Activated T-helper 2 cell treated with anti-CD3 and anti-CD28 coated beads, Interferon-gamma antibody, Interleukin-2, Interleukin-4, amounts not matched to agents 10 μg/mL and 5 μg/mL and 100 μg/mL, durations not matched to agents 14 hours and 24 hours and 36 hours (primary cell): ENCODE measurements at regions not wholly inside any gene's neighbourhood (a gene's known extent, or its start where the extent isn't known, plus 50 kb on each side); places are given as distances from the start of the nearest gene placed in this dataset.

Experiments used
- DNase-seq: peaks from one replicate; pipeline ENCODE4 v3.0.0; 2021; ENCODE audit warnings: low spot score
- H3K27ac Mint-ChIP-seq: one replicate; pipeline ENCODE4 v1.8.0; 2021; ENCODE audit warnings: mixed read lengths
- H3K27me3 Mint-ChIP-seq: one replicate; pipeline ENCODE4 v1.8.0; 2021; ENCODE audit warnings: low read depth, mixed read lengths
- H3K36me3 Mint-ChIP-seq: one replicate; pipeline ENCODE4 v1.8.0; 2021; ENCODE audit warnings: low read depth, mixed read lengths
- H3K4me1 Mint-ChIP-seq: one replicate; pipeline ENCODE4 v1.8.0; 2021; ENCODE audit warnings: low read depth, mixed read lengths
- H3K4me3 Mint-ChIP-seq: one replicate; pipeline ENCODE4 v1.8.0; 2021; ENCODE audit warnings: low read depth, mild to moderate bottlenecking, moderate library complexity, mixed read lengths
- H3K9me3 Mint-ChIP-seq: one replicate; pipeline ENCODE4 v1.8.0; 2021; ENCODE audit warnings: mixed read lengths
- intact Hi-C: fragments of 100-400 bp; cut with micrococcal nuclease; formaldehyde crosslinking; loops from one replicate; pipeline ENCODE4 v1.15.1; 2023

GRCh38 chr17:36823850-36824677 lies 113.2 kb upstream of the LHX1 start:
- intact Hi-C loops, result no loop called here
- Mint-ChIP-seq H3K9me3 (no peaks in the 10 kb centered on the region), H3K36me3 (no peaks in the 10 kb centered on the region), H3K27me3 (peaks cover 33% of the 10 kb centered on the region), H3K27ac (no peak overlapping the region), H3K4me1 (no peaks in the 10 kb centered on the region), H3K4me3 (no peak overlapping the region)
- no peak for DNase-seq

DNA sequence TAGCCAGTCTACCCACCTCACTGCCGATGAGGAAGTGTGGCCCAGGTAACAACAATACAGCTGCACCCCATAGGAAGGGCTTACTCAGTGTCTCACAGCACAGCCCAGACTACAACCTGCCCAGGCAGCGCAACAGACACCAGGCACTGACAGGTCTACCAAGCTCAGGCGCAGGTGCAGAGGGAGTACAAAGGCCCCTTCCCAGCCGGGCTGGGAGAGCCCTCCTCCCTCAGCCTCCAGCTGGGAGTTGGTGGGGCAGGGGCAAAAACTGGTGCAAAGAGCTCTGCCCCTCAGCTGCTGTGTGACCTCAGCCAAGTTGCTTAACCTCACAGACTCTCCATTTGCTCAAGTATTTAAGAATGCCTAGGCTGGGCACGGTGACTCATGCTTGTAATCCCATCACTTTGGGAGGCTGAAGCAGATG lies 112.6 kb upstream of the LHX1 start:
- Mint-ChIP-seq H3K36me3 (no peaks in the 10 kb centered on the region), H3K27ac (no peak overlapping the region), H3K4me1 (no peaks in the 10 kb centered on the region), H3K27me3 (peaks cover 33% of the 10 kb centered on the region), H3K4me3 (no peak overlapping the region), H3K9me3 (no peaks in the 10 kb centered on the region)
- intact Hi-C loops, result no loop called here
- no peak for DNase-seq

- Mint-ChIP-seq H3K9me3 (no peaks in the 10 kb centered on the region), H3K4me3 (no peak overlapping the region), H3K36me3 (no peaks in the 10 kb centered on the region), H3K4me1 (no peaks in the 10 kb centered on the region), H3K27ac (no peak overlapping the region), H3K27me3 (peaks cover 33% of the 10 kb centered on the region)
- intact Hi-C loops, result no loop called here
- DNase-seq, result no peak
Measured at GRCh38 chr17:36825113-36825512, 112.2 kb upstream of the LHX1 start.

- peaks cover 33% of the 10 kb centered on the region for H3K27me3 Mint-ChIP-seq
- H3K4me1 Mint-ChIP-seq, result no peaks in the 10 kb centered on the region
- DNase-seq, result no peak
- no peaks in the 10 kb centered on the region for H3K9me3 Mint-ChIP-seq
- H3K27ac Mint-ChIP-seq, result no peak overlapping the region
- no peak overlapping the region for H3K4me3 Mint-ChIP-seq
- intact Hi-C loops, result no loop called here
- no peaks in the 10 kb centered on the region for H3K36me3 Mint-ChIP-seq
Measured at GRCh38 chr17:36825521-36825920, 111.8 kb upstream of the LHX1 start.

DNA sequence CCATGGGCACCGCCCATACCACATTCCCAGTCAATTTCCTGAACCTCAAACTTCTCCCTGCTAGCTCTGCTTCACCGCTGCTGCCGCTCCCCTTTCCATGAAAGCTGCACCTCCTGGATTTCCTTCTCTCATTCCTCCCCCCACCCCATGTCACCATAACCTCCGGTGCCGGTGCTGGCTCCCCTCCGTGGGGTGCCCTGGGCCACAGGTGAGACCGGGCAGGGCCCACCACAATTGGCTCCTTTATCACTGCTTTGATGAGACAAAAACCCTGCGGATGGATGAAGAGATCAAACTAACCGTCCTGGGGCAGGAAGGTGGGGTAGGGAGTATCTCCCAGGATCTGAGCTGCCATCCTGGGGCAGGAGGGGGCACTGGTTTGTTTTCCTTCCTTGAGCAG lies 111.3 kb upstream of the LHX1 start:
- H3K36me3 Mint-ChIP-seq, result no peaks in the 10 kb centered on the region
- H3K27me3 Mint-ChIP-seq, result peaks cover 32% of the 10 kb centered on the region
- no peak overlapping the region for H3K4me3 Mint-ChIP-seq
- intact Hi-C loops, result no loop called here
- H3K9me3 Mint-ChIP-seq, result no peaks in the 10 kb centered on the region
- no peaks in the 10 kb centered on the region for H3K4me1 Mint-ChIP-seq
- H3K27ac Mint-ChIP-seq, result no peak overlapping the region
- no peak for DNase-seq

- Mint-ChIP-seq H3K9me3 (no peaks in the 10 kb centered on the region), H3K27ac (no peak overlapping the region), H3K36me3 (no peaks in the 10 kb centered on the region), H3K27me3 (peaks cover 28% of the 10 kb centered on the region), H3K4me3 (no peak overlapping the region), H3K4me1 (no peaks in the 10 kb centered on the region)
- DNase-seq, result no peak
- intact Hi-C loops, result no loop called here
Measured at GRCh38 chr17:36827081-36827480, 110.2 kb upstream of the LHX1 start.

- Mint-ChIP-seq H3K9me3 (no peaks in the 10 kb centered on the region), H3K27me3 (peaks cover 24% of the 10 kb centered on the region), H3K4me3 (no peak overlapping the region), H3K36me3 (no peaks in the 10 kb centered on the region), H3K4me1 (no peaks in the 10 kb centered on the region), H3K27ac (no peak overlapping the region)
- no peak for DNase-seq
- intact Hi-C loops, result no loop called here
Measured at GRCh38 chr17:36829676-36830075, 107.6 kb upstream of the LHX1 start.

- Mint-ChIP-seq H3K27me3 (peaks cover 9% of the 10 kb centered on the region), H3K36me3 (no peaks in the 10 kb centered on the region), H3K27ac (no peak overlapping the region), H3K9me3 (no peaks in the 10 kb centered on the region), H3K4me1 (no peaks in the 10 kb centered on the region), H3K4me3 (no peak overlapping the region)
- intact Hi-C loops, result no loop called here
- DNase-seq, result no peak
Measured at GRCh38 chr17:36833279-36833678, 104.0 kb upstream of the LHX1 start.

DNA sequence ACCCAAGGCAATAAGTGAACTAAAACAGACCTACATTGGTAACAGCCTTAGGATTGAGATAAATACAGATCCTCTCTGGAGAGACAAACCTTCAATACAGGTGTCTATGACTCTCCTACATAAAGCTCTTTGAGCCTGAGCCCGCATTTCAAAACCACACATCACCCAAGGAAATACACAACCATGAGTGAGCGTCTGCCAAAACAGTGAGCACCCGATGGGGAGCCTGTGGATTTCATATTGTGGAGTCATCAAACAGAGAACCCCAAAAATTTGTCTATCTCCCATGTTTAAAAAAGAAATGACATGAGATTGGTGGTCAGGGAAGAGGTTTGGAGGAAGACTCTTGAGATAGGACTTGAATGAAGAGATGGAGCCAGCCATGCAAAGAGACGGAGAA lies 102.2 kb upstream of the LHX1 start:
- peaks cover 9% of the 10 kb centered on the region for H3K27me3 Mint-ChIP-seq
- no peak overlapping the region for H3K4me3 Mint-ChIP-seq
- intact Hi-C loops, result no loop called here
- no peaks in the 10 kb centered on the region for H3K36me3 Mint-ChIP-seq
- DNase-seq, result no peak
- no peaks in the 10 kb centered on the region for H3K4me1 Mint-ChIP-seq
- no peak overlapping the region for H3K27ac Mint-ChIP-seq
- no peaks in the 10 kb centered on the region for H3K9me3 Mint-ChIP-seq

GRCh38 chr17:36837195-36837938 lies 99.9 kb upstream of the LHX1 start:
- intact Hi-C loops, result no loop called here
- Mint-ChIP-seq H3K36me3 (no peaks in the 10 kb centered on the region), H3K27me3 (peaks cover 8% of the 10 kb centered on the region)

GRCh38 chr17:36837939-36838272 lies 99.4 kb upstream of the LHX1 start:
- H3K4me1 Mint-ChIP-seq, result no peaks in the 10 kb centered on the region
- no peak for DNase-seq

More at GRCh38 chr17:36837195-36837938, 99.9 kb upstream of the LHX1 start:
- H3K4me1 Mint-ChIP-seq, result no peaks in the 10 kb centered on the region
- no peak overlapping the region for H3K27ac Mint-ChIP-seq
- H3K4me3 Mint-ChIP-seq, result no peak overlapping the region
- no peaks in the 10 kb centered on the region for H3K9me3 Mint-ChIP-seq
- DNase-seq, result no peak

GRCh38 chr17:36839256-36839655 lies 98.0 kb upstream of the LHX1 start:
- H3K36me3 Mint-ChIP-seq, result no peaks in the 10 kb centered on the region
- H3K27ac Mint-ChIP-seq, result no peak overlapping the region
- no peak for DNase-seq
- no peak overlapping the region for H3K4me3 Mint-ChIP-seq
- peaks cover 12% of the 10 kb centered on the region for H3K27me3 Mint-ChIP-seq
- H3K4me1 Mint-ChIP-seq, result peaks cover 1% of the 10 kb centered on the region
- no peaks in the 10 kb centered on the region for H3K9me3 Mint-ChIP-seq
- intact Hi-C loops, result no loop called here

More at GRCh38 chr17:36837939-36838272, 99.4 kb upstream of the LHX1 start:
- intact Hi-C loops, result no loop called here
- H3K36me3 Mint-ChIP-seq, result no peaks in the 10 kb centered on the region
- peaks cover 10% of the 10 kb centered on the region for H3K27me3 Mint-ChIP-seq
- H3K4me3 Mint-ChIP-seq, result no peak overlapping the region
- H3K27ac Mint-ChIP-seq, result no peak overlapping the region
- H3K9me3 Mint-ChIP-seq, result no peaks in the 10 kb centered on the region

GRCh38 chr17:36840796-36841195 lies 96.5 kb upstream of the LHX1 start:
- intact Hi-C loops, result no loop called here
- no peaks in the 10 kb centered on the region for H3K9me3 Mint-ChIP-seq
- no peak overlapping the region for H3K27ac Mint-ChIP-seq
- peaks cover 2% of the 10 kb centered on the region for H3K4me1 Mint-ChIP-seq
- no peak overlapping the region for H3K4me3 Mint-ChIP-seq
- DNase-seq, result no peak
- no peaks in the 10 kb centered on the region for H3K36me3 Mint-ChIP-seq
- H3K27me3 Mint-ChIP-seq, result peaks cover 17% of the 10 kb centered on the region
